Forelimb muscle (tissue), 1 donor: ENCODE measurements at regions not wholly inside any gene's neighbourhood (a gene's known extent, or its start where the extent isn't known, plus 50 kb on each side); places are given as distances from the start of the nearest gene placed in this dataset.

ENCODE experiments used
- DNase-seq: peaks from one replicate; pipeline ENCODE4 v3.0.0-alpha.2; 2013; ENCODE audit warnings: low read depth

DNA sequence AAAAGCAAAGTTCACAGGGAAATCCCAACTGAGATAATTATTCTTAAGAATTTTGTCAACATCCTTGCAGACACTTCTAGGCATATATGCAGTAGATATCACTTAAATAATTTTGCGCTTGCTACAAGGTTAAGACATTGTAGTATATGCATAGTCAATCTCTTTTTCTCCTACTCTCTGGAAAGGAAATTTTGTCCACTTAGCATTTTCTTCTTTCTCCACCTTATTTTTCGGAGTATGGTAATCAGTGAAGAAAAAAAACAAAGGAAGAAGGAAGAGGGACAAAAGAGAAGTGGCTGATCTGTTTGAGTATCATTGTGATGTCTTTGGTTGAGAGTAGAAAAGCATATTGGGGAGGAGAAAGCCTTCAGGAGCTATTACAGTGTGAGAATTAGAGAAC, 104.6 kb downstream of the LACC1 start:
- DNase-seq = no peak

DNA sequence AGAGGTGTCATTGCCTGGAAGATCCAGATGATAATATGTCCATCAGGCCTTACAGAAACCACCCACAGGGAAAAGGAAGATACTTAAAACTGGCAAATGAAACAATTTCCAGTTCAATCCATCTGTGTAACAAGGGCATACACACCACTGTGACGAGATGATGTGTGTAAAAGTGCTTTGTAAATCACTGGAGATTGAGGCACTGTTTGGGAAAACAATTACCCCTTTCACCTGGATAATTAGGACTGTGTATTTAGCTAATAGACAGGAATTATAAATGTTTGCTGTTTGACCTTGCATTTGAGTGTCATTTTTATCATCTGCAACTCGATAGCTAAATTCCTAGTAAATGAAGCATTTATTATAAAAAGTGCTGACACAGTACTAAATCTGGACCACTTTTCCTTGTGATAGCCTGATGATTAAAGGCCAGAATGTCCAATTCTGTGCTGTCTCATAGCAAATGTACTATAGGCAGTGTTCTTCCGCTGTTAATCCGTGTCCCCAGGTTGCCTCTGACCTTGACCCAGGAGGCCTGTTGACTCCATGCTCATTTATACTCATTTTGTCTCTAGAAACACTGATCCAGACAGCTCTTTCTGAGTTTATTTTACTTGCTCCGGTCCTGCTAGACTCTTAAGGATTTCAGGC, 105.8 kb downstream of the LACC1 start:
- DNase-seq = no peak

DNA sequence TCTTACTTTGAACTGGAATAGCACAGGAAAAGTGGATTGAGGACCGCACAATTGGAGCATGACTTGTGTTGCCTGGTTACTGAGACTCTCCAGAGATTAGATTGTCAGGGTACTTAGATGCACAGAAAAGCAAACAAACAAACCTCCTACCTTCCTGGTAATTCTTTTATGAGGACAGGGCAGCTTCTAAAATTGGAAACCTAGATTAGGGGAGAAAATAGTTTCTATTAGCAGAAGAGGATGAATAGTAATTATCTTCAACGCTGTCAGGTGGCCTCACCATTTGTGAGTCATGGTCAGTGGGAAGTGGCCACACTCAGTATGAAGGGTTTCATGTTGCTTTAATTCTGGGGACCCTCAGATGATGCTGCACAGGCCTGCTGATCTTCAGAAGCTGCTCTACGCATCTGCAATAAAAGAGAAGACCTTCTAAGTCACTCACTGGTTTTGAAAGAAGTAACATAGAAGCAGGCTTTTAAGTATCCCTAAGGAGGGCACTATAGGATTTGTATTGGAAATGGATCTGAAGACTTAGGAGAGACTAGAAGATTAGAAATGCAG, 106.8 kb downstream of the LACC1 start:
- no peak for DNase-seq

DNA sequence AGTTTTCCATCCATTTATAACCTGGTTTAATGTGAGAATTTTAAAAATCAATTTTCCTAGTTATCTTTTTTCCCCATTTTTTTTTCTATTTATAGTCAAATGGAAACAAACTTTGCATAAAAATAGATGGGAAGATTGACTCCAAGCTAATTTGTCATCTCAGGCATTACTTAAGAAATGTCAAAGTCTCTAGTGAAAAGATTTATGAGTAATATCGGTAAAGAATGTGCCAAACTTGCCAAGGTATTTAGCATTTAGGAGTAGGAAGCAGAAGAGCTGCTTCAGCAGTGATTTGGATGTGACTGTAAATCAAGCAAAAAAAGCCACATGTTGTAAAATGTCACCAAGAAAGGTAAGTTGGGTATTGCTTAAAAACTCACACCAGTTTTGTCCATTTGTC, 108.6 kb downstream of the LACC1 start:
- no peak for DNase-seq

DNA sequence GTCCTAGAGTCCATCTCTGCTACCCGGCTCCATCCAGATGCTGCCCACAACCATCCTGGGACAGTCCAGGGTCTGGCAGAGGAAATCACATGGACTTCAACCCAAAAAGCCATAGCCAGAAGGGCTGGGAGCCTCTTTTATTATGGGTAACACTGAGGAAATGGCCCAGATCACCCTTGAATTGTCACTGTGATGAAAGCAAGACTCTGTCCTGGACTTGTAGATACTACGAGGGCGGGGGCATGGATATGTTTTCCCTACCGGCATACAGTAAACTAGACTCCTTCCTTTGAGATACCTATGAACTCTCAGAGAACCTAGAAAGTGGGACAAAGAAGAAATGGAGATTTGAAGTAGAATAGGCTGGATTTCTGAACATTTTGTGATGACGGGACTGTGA, 110.3 kb downstream of the LACC1 start:
- DNase-seq = no peak

DNA sequence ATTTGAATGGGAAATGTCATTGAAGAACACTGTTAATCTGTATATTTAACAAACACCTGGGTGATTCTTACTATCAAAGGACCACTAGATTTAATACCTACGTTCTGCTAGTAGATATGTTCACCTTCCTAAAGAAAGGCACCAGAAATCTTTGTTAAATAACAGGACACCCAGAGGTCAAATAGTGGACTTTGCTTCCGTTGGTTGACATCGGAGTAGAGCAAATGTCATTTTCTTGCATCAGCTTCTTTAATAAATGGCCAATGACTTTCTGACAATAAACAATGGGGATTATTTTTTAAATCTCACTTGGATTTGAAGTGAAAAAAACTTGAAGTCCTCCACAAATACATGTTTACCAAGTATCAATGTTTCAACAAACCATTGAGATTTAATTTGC, 111.1 kb downstream of the LACC1 start:
- no peak for DNase-seq

DNA sequence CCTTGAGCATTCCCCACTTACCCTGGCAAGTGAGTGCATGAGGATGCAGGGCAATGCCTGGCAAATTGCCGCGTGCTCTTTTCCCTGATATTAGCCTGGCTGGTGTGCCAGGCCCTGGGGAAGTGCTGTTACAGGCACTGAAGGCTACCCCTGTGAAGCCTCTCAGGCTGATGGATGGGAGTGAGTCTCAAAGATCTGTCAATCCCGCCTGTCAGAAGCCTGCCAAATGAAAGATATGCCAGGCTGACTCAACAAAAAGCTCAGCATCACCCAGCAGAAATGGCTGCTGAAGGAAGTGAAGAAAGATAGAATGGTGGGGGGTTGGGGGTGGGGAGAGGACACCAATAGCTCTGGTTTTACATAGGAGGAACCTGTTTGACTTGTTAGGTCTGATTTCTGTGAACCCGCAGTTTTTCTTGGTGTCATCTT, 112.1 kb downstream of the LACC1 start:
- DNase-seq = no peak

DNA sequence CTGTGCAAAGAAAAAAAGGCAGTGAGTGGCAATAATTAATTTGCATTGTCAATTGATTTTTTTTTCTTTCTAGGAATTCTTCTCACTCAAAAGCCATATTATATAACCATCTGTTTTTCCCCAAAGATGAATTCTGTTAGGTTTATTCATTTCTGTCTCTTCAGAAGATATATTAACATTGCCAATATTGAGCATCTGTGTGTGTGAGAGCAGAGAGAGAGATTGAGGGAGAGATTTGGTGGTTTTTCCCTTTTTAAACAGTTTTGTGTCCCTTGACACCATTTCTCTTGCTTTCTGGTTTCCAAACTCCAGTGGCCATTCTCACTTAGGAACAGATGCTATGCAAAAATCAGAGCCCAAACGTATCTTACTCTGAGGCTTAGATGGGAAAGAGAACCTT, 112.5 kb downstream of the LACC1 start:
- no peak for DNase-seq

DNA sequence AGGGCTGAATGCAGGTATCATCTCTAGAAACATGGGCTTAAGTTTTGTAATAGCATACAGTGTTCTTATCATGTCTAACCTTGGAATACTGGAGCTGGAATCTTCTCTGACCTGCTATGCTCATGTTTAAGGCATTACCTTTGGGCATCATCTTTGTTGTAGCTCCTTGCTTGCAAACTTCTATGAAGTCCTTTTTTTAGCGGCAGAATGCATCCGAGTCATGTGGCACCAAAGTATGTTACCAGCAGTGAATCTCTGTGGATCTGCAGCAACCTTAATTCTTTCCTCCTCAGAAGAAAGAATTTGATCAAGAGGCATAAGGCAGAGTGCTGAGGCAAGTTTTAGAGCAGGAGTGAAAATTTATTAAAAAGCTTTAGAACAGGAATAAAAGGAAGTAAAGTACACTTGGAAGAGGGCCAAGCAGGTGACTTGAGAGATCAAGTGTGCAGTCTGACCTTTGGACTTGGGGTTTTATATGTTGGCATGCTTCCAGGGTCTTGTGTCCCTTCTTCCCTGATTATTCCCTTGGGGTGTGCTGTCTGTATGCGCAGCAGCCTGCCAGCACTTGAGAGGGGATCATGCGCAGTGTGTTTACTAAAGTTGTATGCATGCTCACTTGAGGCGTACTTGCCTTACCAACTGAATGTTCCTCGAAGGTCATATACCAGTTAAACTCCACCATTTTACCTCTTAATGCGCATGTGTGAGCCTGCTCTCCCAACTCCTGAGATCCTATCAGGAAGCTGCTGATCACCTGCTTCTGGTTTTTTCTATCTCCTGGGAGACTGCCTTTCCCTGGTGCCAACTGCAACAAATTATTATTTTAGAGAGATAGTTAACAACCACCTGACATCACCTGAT, 115.5 kb downstream of the LACC1 start:
- DNase-seq = no peak

DNA sequence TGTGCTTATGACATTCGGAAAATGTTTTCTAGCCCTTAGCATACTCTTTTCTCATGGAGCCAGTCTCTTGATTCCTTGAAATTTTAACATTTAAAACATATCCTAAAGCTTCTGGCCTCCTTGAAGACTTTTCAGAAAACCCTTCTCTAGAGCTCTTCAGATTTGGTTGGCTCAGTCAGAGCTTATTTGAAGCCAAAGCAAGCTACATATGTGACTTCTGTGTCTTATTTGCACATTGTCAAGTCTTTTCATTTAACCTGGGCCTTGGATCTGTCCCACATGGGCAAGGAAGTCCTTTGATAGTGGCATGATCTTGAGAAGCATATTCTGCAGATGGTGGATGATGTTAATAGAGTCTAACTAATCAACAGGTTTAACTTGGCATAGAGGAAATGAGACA, 116.5 kb downstream of the LACC1 start:
- DNase-seq = no peak

DNA sequence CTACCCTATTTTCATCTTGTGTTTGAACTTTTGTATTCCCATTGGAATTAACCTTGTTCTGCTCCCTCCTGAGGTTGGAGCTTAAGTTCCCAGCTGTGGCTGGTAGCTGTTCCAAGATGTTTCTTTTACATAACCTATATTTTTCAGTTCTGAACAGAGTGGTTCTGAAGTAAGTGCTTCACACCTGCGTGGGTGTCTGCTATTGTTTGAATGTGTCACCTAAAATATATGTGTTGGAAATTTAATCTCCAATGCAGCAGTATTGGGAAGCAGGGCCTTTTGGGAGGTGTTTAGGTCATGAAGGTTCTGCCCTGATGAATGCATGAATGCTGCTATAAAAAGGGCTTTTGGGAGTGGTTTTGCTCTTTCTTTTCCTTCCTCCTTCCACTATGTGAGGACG, 123.8 kb downstream of the LACC1 start:
- no peak for DNase-seq

DNA sequence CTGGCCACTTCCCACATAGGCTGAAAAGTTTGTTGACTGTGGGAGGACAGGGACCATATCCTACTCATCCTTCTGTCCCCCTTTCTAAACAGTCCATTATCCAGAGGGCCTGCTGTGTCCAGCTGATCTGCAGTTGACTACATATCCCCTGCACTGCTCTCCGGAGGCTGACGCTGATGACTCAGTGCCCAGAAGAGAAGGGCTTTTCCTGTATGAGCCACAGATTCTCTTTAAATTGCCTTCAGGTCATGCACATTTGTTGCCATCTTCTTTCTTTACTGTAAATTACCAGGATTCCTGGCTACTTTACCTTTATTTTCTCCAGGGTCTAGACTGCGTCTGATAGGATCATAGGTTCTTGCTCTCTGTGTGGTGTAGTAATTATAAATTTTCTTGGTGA, 125.2 kb downstream of the LACC1 start:
- DNase-seq = no peak

DNA sequence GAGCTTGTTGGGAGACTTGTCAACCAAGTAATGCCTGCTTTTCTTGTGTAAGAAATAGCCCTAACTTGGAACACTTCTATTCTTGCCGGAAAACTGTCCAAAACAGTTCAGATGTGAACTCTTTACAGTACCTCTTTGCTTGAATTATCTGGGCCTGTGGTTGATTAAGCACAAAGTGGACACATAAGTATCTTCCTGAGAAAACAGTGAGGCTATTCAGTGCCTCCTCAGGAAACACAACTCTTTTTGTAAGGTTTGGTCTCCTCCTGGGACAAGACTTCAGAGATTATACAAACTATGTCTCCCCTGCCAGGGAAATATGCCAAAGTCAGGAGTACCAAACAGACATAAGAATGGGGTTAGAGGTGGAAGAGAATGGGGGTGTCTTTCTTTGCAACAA, 127.7 kb downstream of the LACC1 start:
- no peak for DNase-seq

DNA sequence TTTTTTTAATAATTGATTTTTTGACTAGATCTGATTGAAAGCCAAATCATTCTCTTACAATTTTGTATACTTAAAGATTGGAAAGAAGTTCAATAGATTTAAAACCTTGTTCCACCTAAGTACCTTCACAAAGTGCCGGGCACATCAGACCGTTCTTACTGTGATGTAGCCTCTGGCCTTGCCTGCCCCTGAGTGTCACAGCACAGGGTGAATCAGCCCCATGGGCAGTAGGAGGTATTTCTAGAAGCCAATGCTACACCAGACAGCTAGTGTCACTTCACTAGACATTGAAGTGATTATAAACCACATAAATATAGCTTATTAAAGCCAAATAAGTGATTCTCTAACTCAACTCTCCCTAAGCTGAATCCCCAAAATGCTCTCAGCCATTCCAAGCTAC, 131.3 kb downstream of the LACC1 start:
- no peak for DNase-seq

DNA sequence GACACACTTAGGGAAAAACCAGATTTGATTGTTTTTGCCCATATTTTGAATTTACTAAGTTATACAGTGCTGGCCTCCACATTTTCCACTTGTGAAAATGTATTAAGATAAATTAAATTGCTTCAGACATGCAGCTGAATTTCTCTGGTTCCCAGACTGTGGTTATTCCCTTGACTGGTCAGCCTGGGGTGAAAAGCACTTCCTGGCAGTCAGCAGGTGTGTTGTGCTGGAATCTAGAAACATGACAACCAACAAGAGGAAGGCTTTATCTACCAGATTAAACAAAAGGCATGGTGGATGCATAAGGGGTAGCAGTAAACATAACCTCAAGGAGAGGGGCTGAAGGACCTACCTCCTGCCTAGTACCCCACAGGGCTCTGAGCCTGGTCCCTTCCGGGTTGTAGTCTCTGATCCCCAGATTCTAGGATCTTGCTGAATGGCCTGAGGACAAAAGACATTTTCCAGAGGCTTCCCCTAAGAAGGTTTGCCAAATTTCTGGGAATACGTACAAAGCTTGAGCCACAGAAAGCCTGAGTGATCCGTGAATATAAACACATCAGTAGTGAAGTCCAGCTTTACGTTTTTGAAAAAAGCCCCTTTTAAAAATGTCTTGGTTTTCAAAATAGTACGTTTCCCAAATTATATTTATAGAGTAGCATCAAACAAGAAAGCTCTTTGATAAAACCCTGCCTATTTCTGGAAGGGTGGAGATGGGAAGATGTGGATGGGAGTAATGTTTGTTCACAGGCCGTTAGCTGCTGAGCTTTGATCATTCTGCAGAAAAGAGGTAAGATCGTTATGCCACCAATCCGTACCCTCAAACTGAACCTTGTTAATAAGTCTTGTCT, 133.4 kb downstream of the LACC1 start:
- DNase-seq = no peak

DNA sequence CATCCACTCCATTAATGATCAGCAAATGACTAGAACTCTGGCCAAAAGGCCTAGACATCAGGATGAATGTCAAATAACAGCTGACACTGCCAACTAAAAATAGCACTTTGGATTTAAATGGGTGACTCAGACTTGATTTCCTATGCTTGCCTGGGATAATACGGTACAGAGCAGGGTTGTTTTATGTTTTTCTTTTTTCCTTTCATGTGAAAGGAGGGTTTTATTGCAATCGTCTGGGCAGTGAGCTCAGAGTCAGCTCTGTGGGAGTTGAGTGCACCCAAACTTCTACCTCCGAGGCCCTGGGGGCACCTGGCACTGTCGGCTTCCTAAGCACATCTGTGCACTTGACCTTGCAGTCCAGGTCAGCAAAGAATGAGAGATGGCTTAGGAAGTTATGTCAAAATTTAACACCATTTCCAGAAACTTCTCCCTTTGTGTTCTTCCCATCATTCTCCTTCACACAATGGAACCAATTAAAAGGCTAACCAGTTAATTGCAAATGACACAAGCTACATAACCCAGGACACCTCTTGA, 134.1 kb downstream of the LACC1 start:
- DNase-seq = no peak

DNA sequence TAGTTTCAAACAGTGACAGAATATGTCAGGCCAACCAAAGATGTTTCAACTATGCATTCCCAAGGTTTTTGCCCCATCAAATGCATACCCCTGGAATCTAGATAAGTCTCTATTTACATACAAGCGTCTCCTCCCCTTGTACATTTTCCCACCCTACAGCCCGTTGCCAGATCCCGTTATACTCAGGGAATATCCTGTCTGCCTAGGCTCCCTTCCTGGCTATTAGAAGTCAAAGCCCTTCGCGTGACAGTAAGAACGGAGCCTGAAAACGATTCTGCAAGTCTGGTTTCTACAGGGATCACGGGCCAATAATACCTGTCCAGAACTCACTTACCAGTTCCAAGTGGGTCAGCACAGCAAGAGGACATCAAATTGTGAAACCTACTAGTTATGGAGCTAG, 134.8 kb downstream of the LACC1 start:
- no peak for DNase-seq

DNA sequence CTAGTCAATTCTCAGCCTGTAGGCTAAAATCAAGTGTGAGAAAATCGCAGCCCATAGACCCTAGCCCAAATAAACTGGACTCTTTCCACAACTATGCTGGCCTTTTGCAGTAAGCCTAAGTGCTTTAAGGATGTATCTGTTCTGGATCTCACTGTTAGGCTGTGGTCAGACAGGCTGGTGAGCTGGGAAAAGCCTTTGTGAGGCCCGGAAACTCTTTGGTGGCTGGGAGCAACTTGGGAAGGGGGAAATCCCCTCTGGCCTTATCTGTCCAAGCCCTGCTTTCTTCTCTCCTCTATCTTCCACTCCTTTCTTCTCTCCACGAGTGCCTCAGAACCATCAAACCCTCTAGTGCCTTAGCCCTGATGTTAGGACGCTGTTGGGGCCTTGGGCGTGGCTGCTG, 135.4 kb downstream of the LACC1 start:
- DNase-seq = no peak

DNA sequence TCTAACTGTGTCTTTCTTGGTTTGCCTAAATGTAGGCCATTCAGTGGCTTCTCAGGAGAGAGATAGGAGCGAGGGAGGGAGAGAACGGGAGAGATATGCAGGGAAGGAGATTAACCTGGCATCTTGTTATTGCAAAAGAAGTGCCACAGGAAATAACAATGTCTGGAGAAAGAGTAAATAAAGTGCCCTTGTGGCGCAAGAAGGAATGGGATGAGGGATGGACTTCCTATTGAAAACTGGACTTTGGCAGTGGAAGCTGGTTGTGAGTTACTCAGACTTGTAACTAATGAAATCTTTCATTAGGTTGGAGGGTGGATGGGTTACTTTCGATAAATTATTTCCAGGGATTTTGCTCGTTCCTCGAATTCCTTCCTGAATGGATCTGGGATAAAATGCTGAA, 136.1 kb downstream of the LACC1 start:
- no peak for DNase-seq

DNA sequence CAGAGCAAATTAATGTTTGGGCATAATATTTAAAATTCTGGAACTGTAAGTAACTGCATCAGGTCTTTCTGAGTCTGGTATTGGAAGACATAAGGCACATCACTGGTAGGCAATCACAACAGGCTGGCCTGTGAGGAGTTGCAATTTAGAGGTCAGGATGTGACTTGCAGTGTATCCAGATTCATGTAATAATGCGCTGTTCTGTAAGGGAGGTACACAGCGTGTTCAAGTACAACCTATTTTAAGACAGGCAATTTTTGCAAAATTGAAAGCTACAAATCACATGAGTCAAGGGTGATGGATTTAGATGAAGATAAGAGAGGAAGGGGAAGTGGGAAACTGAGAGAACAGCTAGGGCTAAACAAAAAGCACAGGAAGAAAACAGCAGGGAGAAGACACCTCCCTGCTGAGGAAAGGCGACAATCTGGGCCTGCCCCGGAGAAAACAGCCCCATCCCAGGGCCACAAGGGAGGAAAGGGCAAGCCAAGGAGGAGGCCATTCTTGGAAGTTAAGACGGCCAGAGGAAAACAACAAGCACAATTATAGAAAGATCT, 138.1 kb downstream of the LACC1 start:
- no peak for DNase-seq

DNA sequence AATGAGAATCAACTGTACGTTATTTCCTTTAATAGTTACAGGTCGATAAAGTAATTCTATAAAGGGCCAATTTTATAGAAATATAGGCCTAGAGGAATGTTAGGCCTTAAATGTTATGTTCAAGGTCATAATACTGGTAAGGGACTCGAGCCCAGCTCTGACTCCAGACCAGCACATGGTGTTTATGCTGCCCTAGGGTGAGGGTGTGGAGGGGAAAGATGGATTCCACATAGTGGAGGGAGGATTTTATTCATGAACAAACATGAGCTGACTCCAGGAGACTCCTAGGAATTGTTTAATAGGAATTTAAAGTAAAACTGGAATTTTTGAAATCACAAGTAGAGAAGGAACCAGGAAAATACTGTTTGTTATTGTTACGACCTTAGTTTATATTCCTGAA, 139.9 kb downstream of the LACC1 start:
- no peak for DNase-seq

DNA sequence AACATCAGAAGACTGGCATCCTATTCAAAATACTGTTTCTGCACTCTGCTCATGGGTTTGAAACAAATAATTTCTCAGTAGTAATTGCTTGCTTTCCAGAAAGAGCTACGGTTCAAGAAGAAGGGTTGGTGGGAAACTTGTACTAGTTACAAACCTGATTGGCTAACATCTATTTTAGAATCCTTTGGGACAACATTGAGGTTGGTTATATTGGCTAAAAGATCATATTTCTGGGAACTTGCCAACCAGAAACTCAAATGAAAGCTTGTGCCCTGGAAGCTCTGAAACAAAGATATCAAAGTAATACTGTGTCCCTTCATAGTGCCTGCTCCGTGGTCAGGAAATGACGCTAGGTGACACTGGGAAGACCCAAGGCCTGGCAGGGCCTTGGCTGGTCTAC, 141.7 kb downstream of the LACC1 start:
- no peak for DNase-seq
